ENCODE measurements at regions not wholly inside any gene's neighbourhood (a gene's known extent, or its start where the extent isn't known, plus 50 kb on each side); places are given as distances from the start of the nearest gene placed in this dataset.

GRCh38 chr7:67962863-67963262 is 966.2 kb downstream of the TYW1 start:
- TF ChIP-seq ZBTB26 (tag by site-specific recombination; optimal IDR thresholded peaks at IDR 0.05) (no peak), BCL11A (tag by site-specific recombination; IDR thresholded peaks at IDR 0.05; ENCODE audit: low read depth) (no peak), ZNF501 (tag by site-specific recombination; IDR thresholded peaks at IDR 0.05) (no peak), ZNF24 (tag by site-specific recombination; IDR thresholded peaks at IDR 0.05) (no peak), CTCF (tag by site-specific recombination; IDR thresholded peaks at IDR 0.05) (no peak), SETDB1 (IDR thresholded peaks at IDR 0.05; ENCODE audit: insufficient read length, low read length) (no peak), MEIS1 (CRISPR knock-in tag; IDR thresholded peaks at IDR 0.05; ENCODE audit: borderline replicate concordance) (no peak), ZBTB21 (tag by site-specific recombination; IDR thresholded peaks at IDR 0.05) (no peak), EGR2 (tag by site-specific recombination; IDR thresholded peaks at IDR 0.05; ENCODE audit: low read depth) (no peak), PRDM1 (tag by site-specific recombination; IDR thresholded peaks at IDR 0.05) (no peak), MYNN (tag by site-specific recombination; IDR thresholded peaks at IDR 0.05; ENCODE audit: borderline replicate concordance) (no peak), ZNF585B (tag by site-specific recombination; IDR thresholded peaks at IDR 0.05) (no peak), ZNF157 (tag by site-specific recombination; IDR thresholded peaks at IDR 0.05) (no peak)
- TF ChIP-seq, protein P1, sequence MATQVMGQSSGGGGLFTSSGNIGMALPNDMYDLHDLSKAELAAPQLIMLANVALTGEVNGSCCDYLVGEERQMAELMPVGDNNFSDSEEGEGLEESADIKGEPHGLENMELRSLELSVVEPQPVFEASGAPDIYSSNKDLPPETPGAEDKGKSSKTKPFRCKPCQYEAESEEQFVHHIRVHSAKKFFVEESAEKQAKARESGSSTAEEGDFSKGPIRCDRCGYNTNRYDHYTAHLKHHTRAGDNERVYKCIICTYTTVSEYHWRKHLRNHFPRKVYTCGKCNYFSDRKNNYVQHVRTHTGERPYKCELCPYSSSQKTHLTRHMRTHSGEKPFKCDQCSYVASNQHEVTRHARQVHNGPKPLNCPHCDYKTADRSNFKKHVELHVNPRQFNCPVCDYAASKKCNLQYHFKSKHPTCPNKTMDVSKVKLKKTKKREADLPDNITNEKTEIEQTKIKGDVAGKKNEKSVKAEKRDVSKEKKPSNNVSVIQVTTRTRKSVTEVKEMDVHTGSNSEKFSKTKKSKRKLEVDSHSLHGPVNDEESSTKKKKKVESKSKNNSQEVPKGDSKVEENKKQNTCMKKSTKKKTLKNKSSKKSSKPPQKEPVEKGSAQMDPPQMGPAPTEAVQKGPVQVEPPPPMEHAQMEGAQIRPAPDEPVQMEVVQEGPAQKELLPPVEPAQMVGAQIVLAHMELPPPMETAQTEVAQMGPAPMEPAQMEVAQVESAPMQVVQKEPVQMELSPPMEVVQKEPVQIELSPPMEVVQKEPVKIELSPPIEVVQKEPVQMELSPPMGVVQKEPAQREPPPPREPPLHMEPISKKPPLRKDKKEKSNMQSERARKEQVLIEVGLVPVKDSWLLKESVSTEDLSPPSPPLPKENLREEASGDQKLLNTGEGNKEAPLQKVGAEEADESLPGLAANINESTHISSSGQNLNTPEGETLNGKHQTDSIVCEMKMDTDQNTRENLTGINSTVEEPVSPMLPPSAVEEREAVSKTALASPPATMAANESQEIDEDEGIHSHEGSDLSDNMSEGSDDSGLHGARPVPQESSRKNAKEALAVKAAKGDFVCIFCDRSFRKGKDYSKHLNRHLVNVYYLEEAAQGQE (tag by site-specific recombination; IDR thresholded peaks at IDR 0.05): no peak

Data from HEK293 (cell line).